Testis (tissue), 2 donors: ENCODE measurements at regions not wholly inside any gene's neighbourhood (a gene's known extent, or its start where the extent isn't known, plus 50 kb on each side); places are given as distances from the start of the nearest gene placed in this dataset.

Experiments used
- DNase-seq: peaks from one replicate; pipeline ENCODE4 v3.0.0-alpha.2; 2019
- H3K27ac ChIP-seq, 2 donors: fragments of 200-600 bp; sonication (generic); one replicate each; pipeline ENCODE4 v1.5.1; 2019
- H3K27me3 ChIP-seq: fragments of 200-600 bp; sonication (generic); one replicate; pipeline ENCODE4 v1.5.1; 2019
- H3K36me3 ChIP-seq: fragments of 200-600 bp; sonication (generic); one replicate; pipeline ENCODE4 v1.5.1; 2017; ENCODE audit warnings: low read depth; ENCODE audit errors: missing control alignments
- H3K4me1 ChIP-seq: fragments of 200-600 bp; sonication (generic); one replicate; pipeline ENCODE4 v1.5.1; 2019
- H3K4me3 ChIP-seq, 2 donors: fragments of 200-600 bp; sonication (generic); one replicate each; pipeline ENCODE4 v1.5.1; 2017 to 2019
- H3K9me3 ChIP-seq: fragments of 200-600 bp; sonication (generic); one replicate; pipeline ENCODE4 v1.5.1; 2017
- CTCF ChIP-seq, 3 experiments: fragments of 450-650 bp in 2 of 3; fragments of 200-600 bp in 1 of 3; sonication (generic) in 1 of 3; IDR thresholded peaks; one replicate each; pipeline ENCODE4 v1.5.1; 2016 to 2019; ENCODE audit warnings: antibody characterized with exemption in 3 of 3, mild to moderate bottlenecking in 2 of 3, moderate library complexity in 1 of 3
- POLR2A ChIP-seq: fragments of 450-650 bp; IDR thresholded peaks from one replicate; pipeline ENCODE4 v1.6.1; 2017; ENCODE audit warnings: antibody characterized with exemption, mild to moderate bottlenecking, moderate library complexity
- WGBS, 2 donors: methylation state at CpG; one replicate each; pipeline ENCODE4 v1.1.5; 2018; 5-methylcytosine and 5-hydroxymethylcytosine counted together
- intact Hi-C: fragments of 100-400 bp; cut with DNase I; formaldehyde crosslinking; loops from one replicate; pipeline ENCODE4 v1.15.1; 2023; ENCODE audit warnings: low total_unique reads

GRCh38 chr14:34012978-34013720 is 62.3 kb upstream of the EGLN3 start:
- no peaks in the 10 kb centered on the region for H3K27me3 ChIP-seq
- no peak for TF ChIP-seq CTCF (IDR thresholded peaks at IDR 0.05)
- no peak for TF ChIP-seq POLR2A

GRCh38 chr14:34012369-34012768 is 61.5 kb upstream of the EGLN3 start:
- Histone ChIP-seq H3K36me3 (no peaks in the 10 kb centered on the region), H3K9me3 (no peaks in the 10 kb centered on the region), H3K27ac (no peak overlapping the region), H3K4me3 (no peak overlapping the region), H3K27me3 (no peaks in the 10 kb centered on the region), H3K4me1 (no peaks in the 10 kb centered on the region)
- 87 to 92% methylated on average over 6 of the region's 6 CpGs for WGBS, 2 donors
- intact Hi-C loops, result no loop called here
- TF ChIP-seq CTCF (IDR thresholded peaks at IDR 0.05) (no peak), POLR2A (no peak)
- no peak for DNase-seq

More at GRCh38 chr14:34012978-34013720, 62.3 kb upstream of the EGLN3 start:
- Histone ChIP-seq H3K36me3 (no peaks in the 10 kb centered on the region), H3K4me3 (no peak overlapping the region), H3K27ac (no peak overlapping the region), H3K9me3 (no peaks in the 10 kb centered on the region), H3K4me1 (no peaks in the 10 kb centered on the region)
- no peak for DNase-seq
- intact Hi-C loops, result no loop called here
- WGBS, 2 donors, result 77 to 83% methylated on average over 9 of the region's 9 CpGs

GRCh38 chr14:34009956-34010355 is 59.1 kb upstream of the EGLN3 start:
- no peak for TF ChIP-seq POLR2A
- no peak for TF ChIP-seq CTCF (IDR thresholded peaks at IDR 0.05)
- Histone ChIP-seq H3K4me3 (no peak overlapping the region), H3K27ac (no peak overlapping the region), H3K27me3 (no peaks in the 10 kb centered on the region), H3K4me1 (no peaks in the 10 kb centered on the region), H3K9me3 (no peaks in the 10 kb centered on the region), H3K36me3 (no peaks in the 10 kb centered on the region)
- no peak for DNase-seq
- 93 to 94% methylated on average over 5 of the region's 5 CpGs for WGBS, 2 donors
- intact Hi-C loops, result no loop called here

- peaks cover 3% of the 10 kb centered on the region for H3K4me1 ChIP-seq
- no peak for DNase-seq
- no peak overlapping the region for H3K27ac ChIP-seq
- no peaks in the 10 kb centered on the region for H3K9me3 ChIP-seq
- H3K36me3 ChIP-seq, result no peaks in the 10 kb centered on the region
- no peak for TF ChIP-seq POLR2A
- no peak for TF ChIP-seq CTCF (IDR thresholded peaks at IDR 0.05)
- no peaks in the 10 kb centered on the region for H3K27me3 ChIP-seq
- WGBS, 2 donors, result 86 to 92% methylated on average over 2 to 3 of the region's 3 CpGs
- H3K4me3 ChIP-seq, result no peak overlapping the region
- intact Hi-C loops, result no loop called here
These were observed 57.0 kb upstream of the EGLN3 start for GRCh38 chr14:34007902-34008301.

GRCh38 chr14:34005901-34006300 is 55.0 kb upstream of the EGLN3 start:
- TF ChIP-seq CTCF (IDR thresholded peaks at IDR 0.05) (no peak), POLR2A (no peak)
- no peak for DNase-seq

More at GRCh38 chr14:34005901-34006300, 55.0 kb upstream of the EGLN3 start:
- Histone ChIP-seq H3K4me1 (peaks cover 3% of the 10 kb centered on the region), H3K27ac (no peak overlapping the region), H3K27me3 (no peaks in the 10 kb centered on the region), H3K4me3 (no peak overlapping the region), H3K9me3 (no peaks in the 10 kb centered on the region), H3K36me3 (no peaks in the 10 kb centered on the region)
- intact Hi-C loops, result no loop called here
